Fibroblast of pulmonary artery (primary cell): ENCODE measurements at regions not wholly inside any gene's neighbourhood (a gene's known extent, or its start where the extent isn't known, plus 50 kb on each side); places are given as distances from the start of the nearest gene placed in this dataset.

Experiments used
- DNase-seq: peaks from one replicate; pipeline ENCODE4 v3.0.0-alpha.2; 2010; ENCODE audit warnings: low read depth
- H3K4me3 ChIP-seq: replicated peaks from 2 replicates; pipeline ENCODE4 v1.5.1; 2011; ENCODE audit warnings: low read depth, mild to moderate bottlenecking, control low read depth, low read length, moderate library complexity
- CTCF ChIP-seq: IDR thresholded peaks from 2 replicates; pipeline ENCODE4 v1.5.1; 2011; ENCODE audit warnings: mild to moderate bottlenecking, control low read depth, low read length, inconsistent platforms; ENCODE audit errors: missing control alignments

GRCh38 chr1:40922969-40923368, 56.5 kb upstream of the CTPS1 start:
- no peak for TF ChIP-seq CTCF
- no peak overlapping the region for H3K4me3 ChIP-seq
- no peak for DNase-seq

GRCh38 chr1:40923511-40924020, 55.9 kb upstream of the CTPS1 start:
- no peak overlapping the region for H3K4me3 ChIP-seq
- no peak for TF ChIP-seq CTCF
- no peak for DNase-seq

GRCh38 chr1:40924767-40925166, 54.7 kb upstream of the CTPS1 start:
- no peak for TF ChIP-seq CTCF
- no peak for DNase-seq
- H3K4me3 ChIP-seq, result no peak overlapping the region

- no peak for DNase-seq
- no peak for TF ChIP-seq CTCF
- H3K4me3 ChIP-seq, result no peak overlapping the region
Observed at GRCh38 chr1:40925834-40926410, 53.6 kb upstream of the CTPS1 start.

GRCh38 chr1:40926441-40926840, 53.1 kb upstream of the CTPS1 start:
- no peak for DNase-seq
- TF ChIP-seq CTCF, result no peak
- no peak overlapping the region for H3K4me3 ChIP-seq

- DNase-seq, result no peak
- no peak overlapping the region for H3K4me3 ChIP-seq
- no peak for TF ChIP-seq CTCF
Observed at GRCh38 chr1:40927781-40928180, 51.7 kb upstream of the CTPS1 start.

GRCh38 chr1:40928699-40929098, 50.8 kb upstream of the CTPS1 start:
- DNase-seq, result no peak
- TF ChIP-seq CTCF, result no peak
- no peak overlapping the region for H3K4me3 ChIP-seq
